Tibial nerve (tissue), 4 donors: ENCODE measurements at regions not wholly inside any gene's neighbourhood (a gene's known extent, or its start where the extent isn't known, plus 50 kb on each side); places are given as distances from the start of the nearest gene placed in this dataset.

ENCODE experiments used
- CTCF ChIP-seq, 5 experiments: fragments of 200-600 bp in 3 of 5; fragments of 450-650 bp in 2 of 5; sonication (generic) in 3 of 5; IDR thresholded peaks; one replicate each; pipeline ENCODE4 v1.5.1; 2016 to 2019; ENCODE audit warnings: antibody characterized with exemption in 5 of 5, mild to moderate bottlenecking in 3 of 5, moderate library complexity in 2 of 5
- EP300 ChIP-seq, 2 donors: sonication (generic); formaldehyde crosslinking; IDR thresholded peaks; one replicate each; pipeline ENCODE4 v1.6.1; 2017; ENCODE audit warnings: antibody characterized with exemption in 2 of 2, mild to moderate bottlenecking in 1 of 2
- POLR2A ChIP-seq, 2 donors: fragments of 450-650 bp; IDR thresholded peaks; one replicate each; pipeline ENCODE4 v1.6.1; 2017; ENCODE audit warnings: antibody characterized with exemption in 2 of 2, mild to moderate bottlenecking in 2 of 2, moderate library complexity in 2 of 2

DNA sequence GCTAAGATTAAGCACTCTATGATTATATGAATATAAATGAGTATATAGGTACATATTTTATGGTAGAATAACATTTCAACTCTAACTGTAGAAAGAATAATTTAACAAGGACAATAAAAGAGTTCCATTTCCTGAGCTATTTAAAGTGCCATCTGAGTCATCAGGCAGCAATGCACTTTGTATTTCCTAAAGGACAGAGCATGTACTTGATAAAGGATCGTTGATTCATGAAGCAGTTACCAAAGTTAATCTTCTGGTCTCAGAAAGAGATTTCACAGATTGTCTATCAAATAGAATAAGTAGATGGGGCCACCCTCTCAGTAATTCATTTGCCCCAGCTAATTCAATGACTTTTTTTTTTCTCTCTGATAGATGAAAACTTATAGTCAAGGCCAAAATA is 747.8 kb downstream of the CDH18 start:
- no peak for TF ChIP-seq CTCF (IDR thresholded peaks at IDR 0.05)
- TF ChIP-seq POLR2A (IDR thresholded peaks at IDR 0.05): no peak
- TF ChIP-seq EP300 (IDR thresholded peaks at IDR 0.05): no peak
